ENCODE measurements at regions not wholly inside any gene's neighbourhood (a gene's known extent, or its start where the extent isn't known, plus 50 kb on each side); places are given as distances from the start of the nearest gene placed in this dataset.
A peak's percentile ranks its signal among the peaks of the same experiment; 100 is the strongest.

- peak in 1 of 2 donors; percentile 43 for TF ChIP-seq POLR2AphosphoS5 (IDR thresholded peaks at IDR 0.05; ENCODE audit: insufficient read depth in 1 of 2, low read depth in 1 of 2)
- TF ChIP-seq CTCF (IDR thresholded peaks at IDR 0.05): no peak
- no peaks in the 10 kb centered on the region for H3K36me3 ChIP-seq
Measured at GRCh38 chr1:43058545-43059360, 100.1 kb upstream of the SLC2A1 start.

GRCh38 chr1:43058056-43058455, 99.4 kb upstream of the SLC2A1 start:
- intact Hi-C loops (cut with DNase I): no loop called here
- H3K27me3 ChIP-seq: no peaks in the 10 kb centered on the region
- H3K4me1 ChIP-seq: peaks cover 43% of the 10 kb centered on the region
- H3K9me3 ChIP-seq: no peaks in the 10 kb centered on the region
- no peak for TF ChIP-seq CTCF (IDR thresholded peaks at IDR 0.05)
- no peak for TF ChIP-seq POLR2AphosphoS5 (IDR thresholded peaks at IDR 0.05; ENCODE audit: insufficient read depth in 1 of 2, low read depth in 1 of 2)
- no peak for TF ChIP-seq POLR2A (IDR thresholded peaks at IDR 0.05)
- DNase-seq (ENCODE audit: extremely low spot score in 2 of 2): no peak
- peak overlapping the region; percentile 90 for H3K27ac ChIP-seq
- no peak overlapping the region for H3K4me3 ChIP-seq
- no peaks in the 10 kb centered on the region for H3K36me3 ChIP-seq

More at GRCh38 chr1:43058545-43059360, 100.1 kb upstream of the SLC2A1 start:
- Histone ChIP-seq H3K27ac (peak overlapping the region; percentile 90), H3K9me3 (no peaks in the 10 kb centered on the region), H3K27me3 (no peaks in the 10 kb centered on the region), H3K4me1 (peaks cover 43% of the 10 kb centered on the region), H3K4me3 (no peak overlapping the region)
- intact Hi-C loops (cut with DNase I): no loop called here
- DNase-seq (ENCODE audit: extremely low spot score in 2 of 2): peak in 1 of 2 donors; percentile 70

GRCh38 chr1:43057567-43057966, 98.9 kb upstream of the SLC2A1 start:
- Histone ChIP-seq H3K36me3 (no peaks in the 10 kb centered on the region), H3K27me3 (no peaks in the 10 kb centered on the region), H3K27ac (peak overlapping the region; percentile 90), H3K4me1 (peaks cover 43% of the 10 kb centered on the region), H3K4me3 (no peak overlapping the region), H3K9me3 (no peaks in the 10 kb centered on the region)
- TF ChIP-seq CTCF (IDR thresholded peaks at IDR 0.05): no peak
- no peak for TF ChIP-seq POLR2A (IDR thresholded peaks at IDR 0.05)
- TF ChIP-seq POLR2AphosphoS5 (IDR thresholded peaks at IDR 0.05; ENCODE audit: insufficient read depth in 1 of 2, low read depth in 1 of 2): no peak
- DNase-seq (ENCODE audit: extremely low spot score in 2 of 2): no peak
- intact Hi-C loops (cut with DNase I): no loop called here

- Histone ChIP-seq H3K36me3 (no peaks in the 10 kb centered on the region), H3K27ac (peak overlapping the region; percentile 90), H3K9me3 (no peaks in the 10 kb centered on the region), H3K4me1 (peaks cover 43% of the 10 kb centered on the region), H3K4me3 (no peak overlapping the region), H3K27me3 (no peaks in the 10 kb centered on the region)
- intact Hi-C loops (cut with DNase I): no loop called here
- no peak for TF ChIP-seq CTCF (IDR thresholded peaks at IDR 0.05)
- TF ChIP-seq POLR2AphosphoS5 (IDR thresholded peaks at IDR 0.05; ENCODE audit: insufficient read depth in 1 of 2, low read depth in 1 of 2): peak in 1 of 2 donors; percentile 89
- DNase-seq (ENCODE audit: extremely low spot score in 2 of 2): no peak
Measured at GRCh38 chr1:43056981-43057391, 98.3 kb upstream of the SLC2A1 start.

- H3K36me3 ChIP-seq: no peaks in the 10 kb centered on the region
- no peaks in the 10 kb centered on the region for H3K27me3 ChIP-seq
- no peak overlapping the region for H3K4me3 ChIP-seq
- intact Hi-C loops (cut with DNase I): no loop called here
- DNase-seq (ENCODE audit: extremely low spot score in 2 of 2): no peak
- H3K4me1 ChIP-seq: peaks cover 43% of the 10 kb centered on the region
- H3K27ac ChIP-seq: peak overlapping the region; percentile 90
- TF ChIP-seq CTCF (IDR thresholded peaks at IDR 0.05) (no peak), POLR2A (IDR thresholded peaks at IDR 0.05) (no peak), POLR2AphosphoS5 (IDR thresholded peaks at IDR 0.05; ENCODE audit: insufficient read depth in 1 of 2, low read depth in 1 of 2) (no peak)
- no peaks in the 10 kb centered on the region for H3K9me3 ChIP-seq
Measured at GRCh38 chr1:43056460-43056859, 97.8 kb upstream of the SLC2A1 start.

All from vagina (tissue), 2 donors.